GM12892 (cell line): ENCODE measurements at regions not wholly inside any gene's neighbourhood (a gene's known extent, or its start where the extent isn't known, plus 50 kb on each side); places are given as distances from the start of the nearest gene placed in this dataset.

Experiments
- POLR2A ChIP-seq: IDR thresholded peaks from 2 replicates; pipeline ENCODE4 v1.6.1; 2011; ENCODE audit warnings: low read depth, low read length, control low read depth
- TAF1 ChIP-seq: IDR thresholded peaks from 2 replicates; pipeline ENCODE4 v1.6.1; 2011; ENCODE audit warnings: low read depth, mild to moderate bottlenecking, control low read depth, low read length, borderline replicate concordance

DNA sequence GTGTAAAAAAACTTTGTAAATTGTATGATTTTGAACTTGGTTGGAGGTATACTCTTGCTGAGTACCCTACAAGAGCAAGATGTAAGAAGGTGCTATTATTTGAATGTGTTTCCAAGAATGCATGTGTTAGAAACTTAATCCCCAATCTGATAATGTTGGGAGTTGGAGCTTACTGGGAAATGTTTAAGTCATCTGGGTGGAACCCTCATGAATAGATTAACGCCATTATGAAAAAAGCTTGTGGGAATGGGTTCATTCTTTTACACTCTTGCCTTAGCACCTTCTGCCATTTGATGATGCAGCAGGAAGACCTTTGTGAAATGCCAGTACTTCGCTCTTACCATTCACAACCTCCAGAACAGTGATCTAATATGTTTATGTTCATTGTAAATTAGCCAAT, 498.3 kb downstream of the TMEM135 start:
- TF ChIP-seq TAF1: no peak
- TF ChIP-seq POLR2A: no peak
